SK-N-MC (cell line): ENCODE measurements at regions not wholly inside any gene's neighbourhood (a gene's known extent, or its start where the extent isn't known, plus 50 kb on each side); places are given as distances from the start of the nearest gene placed in this dataset.

Experiments used
- EZH2 ChIP-seq: fragments of 200-600 bp; sonication (generic); IDR thresholded peaks from one replicate; pipeline ENCODE4 v1.6.1; 2017; ENCODE audit warnings: antibody characterized with exemption
- FOXP2 ChIP-seq: optimal IDR thresholded peaks from 2 replicates; pipeline ENCODE3; 2011; ENCODE audit warnings: mild to moderate bottlenecking, moderate library complexity; ENCODE audit not compliant: insufficient read depth; ENCODE audit errors: extremely low read length, control extremely low read depth
- POLR2AphosphoS5 ChIP-seq: IDR thresholded peaks from 2 replicates; pipeline ENCODE4 v1.6.1; 2012; ENCODE audit warnings: mild to moderate bottlenecking, low read depth, low read length, borderline replicate concordance

GRCh38 chr3:31176045-31176444 is 281.6 kb upstream of the GADL1 start:
- no peak for TF ChIP-seq EZH2
- TF ChIP-seq POLR2AphosphoS5: no peak
- no peak for TF ChIP-seq FOXP2
